HCT116 (cell line): ENCODE measurements at regions not wholly inside any gene's neighbourhood (a gene's known extent, or its start where the extent isn't known, plus 50 kb on each side); places are given as distances from the start of the nearest gene placed in this dataset.

ENCODE experiments used
- ATAC-seq: fragments of 200-7000 bp; cut with Tn5 transposase; 2 replicates; pipeline ENCODE4 v1.9.1; 2020; ENCODE audit warnings: mild to moderate bottlenecking, moderate library complexity
- BruUV-seq: library from RNA; stranded (reverse); fragments of 400-500 nt; replicated peaks from 2 replicates; lab custom pipeline; 2021; lab: Mats Ljungman, UMichigan
- CTCF ChIA-PET: fragments of 300-600 bp; sonication (Branson Sonifier 250); formaldehyde crosslinking; loops from one replicate; lab custom pipeline; 2021; ENCODE audit warnings: antibody characterized with exemption; lab: Charles Lee
- POLR2A ChIA-PET: fragments of 300-600, 350-600 bp; sonication (Branson Sonifier 250); formaldehyde crosslinking; loops from one replicate; lab custom pipeline; 2021; ENCODE audit warnings: antibody characterized with exemption; lab: Charles Lee
- RAD21 ChIA-PET, 2 experiments: fragments of 300-600 bp; sonication (Branson Sonifier 250); formaldehyde crosslinking; loops; one replicate each; lab custom pipeline; 2023; ENCODE audit warnings: low total read pairs in 2 of 2; ENCODE audit not compliant: uncharacterized antibody in 2 of 2, unreplicated experiment in 2 of 2, low non-redundant PET in 1 of 2; lab: Charles Lee
- DNase-seq: peaks from one replicate; pipeline ENCODE4 v3.0.0-alpha.2; 2010; ENCODE audit warnings: low read depth, low spot score
- H2AFZ ChIP-seq: fragments of 200-600 bp; shearing (Covaris generic), sonication (generic); 2 replicates; pipeline ENCODE4 v1.6.1; 2017; ENCODE audit warnings: low read depth, mixed run types, mixed read lengths, antibody characterized with exemption, low read length; ENCODE audit not compliant: poor library complexity, severe bottlenecking
- H3K27ac ChIP-seq: 2 replicates; pipeline ENCODE4 v1.5.1; 2012; ENCODE audit warnings: low read depth, low read length
- H3K27me3 ChIP-seq: fragments of 200-600 bp; sonication (generic); 2 replicates; pipeline ENCODE4 v1.6.1; 2016; ENCODE audit warnings: mixed run types, low read length, mixed read lengths; ENCODE audit not compliant: insufficient read depth
- H3K36me3 ChIP-seq, 2 experiments: fragments of 200-500 bp in 1 of 2; fragments of 200-600 bp in 1 of 2; sonication (Bioruptor generic) in 1 of 2; sonication (generic) in 1 of 2; 2 replicates each; pipeline versions ENCODE4 v1.5.1 to v1.6.1; 2014 to 2016; ENCODE audit warnings: low read length in 2 of 2, inconsistent platforms in 1 of 2, mixed read lengths in 1 of 2, mixed run types in 1 of 2; ENCODE audit not compliant: insufficient read depth in 2 of 2, control insufficient read depth in 1 of 2
- H3K4me1 ChIP-seq, 2 experiments: fragments of 200-600 bp in 1 of 2; sonication (generic) in 1 of 2; 2 replicates each; pipeline versions ENCODE4 v1.5.1 to v1.6.1; 2012 to 2017; ENCODE audit warnings: low read length in 2 of 2, inconsistent platforms in 1 of 2, mild to moderate bottlenecking in 1 of 2, mixed read lengths in 1 of 2, mixed run types in 1 of 2, moderate library complexity in 1 of 2; ENCODE audit not compliant: insufficient read depth in 2 of 2, control insufficient read depth in 1 of 2
- H3K4me2 ChIP-seq: fragments of 200-600 bp; sonication (generic); 2 replicates; pipeline ENCODE4 v1.6.1; 2017; ENCODE audit warnings: mixed run types, low read length, mixed read lengths
- H3K4me3 ChIP-seq, 2 experiments: fragments of 200-600 bp in 1 of 2; sonication (generic) in 1 of 2; replicated peaks in 1 of 2; 2 replicates each; pipeline ENCODE4 v1.5.1; 2011 to 2016; ENCODE audit warnings: low read length in 2 of 2, control low read depth in 1 of 2, low read depth in 1 of 2, mild to moderate bottlenecking in 1 of 2, mixed read lengths in 1 of 2, mixed run types in 1 of 2
- H3K79me2 ChIP-seq: fragments of 200-600 bp; sonication (generic); 2 replicates; pipeline ENCODE4 v1.6.1; 2017; ENCODE audit warnings: mild to moderate bottlenecking, mixed run types, low read length, moderate library complexity, mixed read lengths; ENCODE audit not compliant: insufficient read depth
- H3K9ac ChIP-seq: fragments of 200-600 bp; sonication (generic); 2 replicates; pipeline ENCODE4 v1.6.1; 2016; ENCODE audit warnings: low read length, mixed read lengths
- H3K9me2 ChIP-seq: fragments of 200-600 bp; sonication (generic), shearing (Covaris generic); 2 replicates; pipeline ENCODE4 v1.6.1; 2017; ENCODE audit warnings: mixed run types, mild to moderate bottlenecking, moderate library complexity; ENCODE audit not compliant: insufficient read depth
- H3K9me3 ChIP-seq, 2 experiments: fragments of 200-500 bp in 1 of 2; fragments of 200-600 bp in 1 of 2; sonication (Bioruptor generic) in 1 of 2; sonication (generic) in 1 of 2; 2 replicates each; pipeline ENCODE4 v1.6.1; 2014 to 2017; ENCODE audit warnings: low read length in 2 of 2, mixed read lengths in 2 of 2, inconsistent platforms in 1 of 2, low read depth in 1 of 2, mild to moderate bottlenecking in 1 of 2, mixed run types in 1 of 2, moderate library complexity in 1 of 2; ENCODE audit not compliant: control insufficient read depth in 1 of 2, insufficient read depth in 1 of 2
- H4K20me1 ChIP-seq: fragments of 200-600 bp; sonication (generic), shearing (Covaris generic); 2 replicates; pipeline ENCODE4 v1.6.1; 2017; ENCODE audit warnings: mixed run types, mild to moderate bottlenecking, moderate library complexity; ENCODE audit not compliant: insufficient read depth
- CBX3 ChIP-seq: IDR thresholded peaks from 2 replicates; pipeline ENCODE4 v1.6.1; 2012; ENCODE audit warnings: low read depth
- CTCF ChIP-seq, 3 experiments: fragments of 200-600 bp in 1 of 3; sonication (generic) in 1 of 3; IDR thresholded peaks in 2 of 3; conservative IDR thresholded peaks in 1 of 3; 2 replicates each; pipeline ENCODE4 v1.5.1; 2012 to 2017; ENCODE audit warnings: low read depth in 2 of 3, low read length in 2 of 3, antibody characterized with exemption in 1 of 3, borderline replicate concordance in 1 of 3, control low read depth in 1 of 3, mild to moderate bottlenecking in 1 of 3, mixed read lengths in 1 of 3, mixed run types in 1 of 3, moderate library complexity in 1 of 3; ENCODE audit not compliant: insufficient read depth in 1 of 3
- ELF1 ChIP-seq: IDR thresholded peaks from 2 replicates; pipeline ENCODE4 v1.6.1; 2012; ENCODE audit warnings: low read depth, borderline replicate concordance
- SIN3A ChIP-seq: IDR thresholded peaks from 2 replicates; pipeline ENCODE4 v1.6.1; 2012; ENCODE audit warnings: low read depth
- SRF ChIP-seq: IDR thresholded peaks from 2 replicates; pipeline ENCODE4 v1.6.1; 2012; ENCODE audit warnings: low read depth
- TCF7L2 ChIP-seq: IDR thresholded peaks from 2 replicates; pipeline ENCODE4 v1.7.0; 2011; ENCODE audit warnings: borderline replicate concordance, inconsistent platforms; ENCODE audit not compliant: insufficient read depth, insufficient read length; ENCODE audit errors: extremely low read depth
- YY1 ChIP-seq: IDR thresholded peaks from 2 replicates; pipeline ENCODE4 v1.6.1; 2011; ENCODE audit warnings: low read length, low read depth, moderate library complexity, mild to moderate bottlenecking; ENCODE audit not compliant: insufficient replicate concordance; ENCODE audit errors: extremely low read depth
- ZFX ChIP-seq: fragments of 450-650 bp; IDR thresholded peaks from 2 replicates; pipeline ENCODE4 v1.6.1; 2017
- ZNF274 ChIP-seq: fragments of 200-500 bp; sonication (Bioruptor generic); IDR thresholded peaks from 2 replicates; pipeline ENCODE4 v1.6.1; 2014; ENCODE audit warnings: mild to moderate bottlenecking, low read depth, low read length, inconsistent platforms
- intact Hi-C: fragments of 100-400 bp; cut with micrococcal nuclease; formaldehyde crosslinking; loops from 2 replicates; pipeline ENCODE4 v1.10.0; 2022
- TF ChIP-seq, protein P1 (sequence below): IDR thresholded peaks from 2 replicates; pipeline ENCODE4 v1.6.1; 2012
- TF ChIP-seq, protein P2 (sequence below): IDR thresholded peaks from 2 replicates; pipeline ENCODE4 v1.6.1; 2011; ENCODE audit warnings: mild to moderate bottlenecking, low read length, moderate library complexity; ENCODE audit not compliant: insufficient replicate concordance; ENCODE audit errors: extremely low read depth

- no peaks in the 10 kb centered on the region for H3K9me2 ChIP-seq
- ChIA-PET RAD21 (no interaction called here), CTCF (no interaction called here), POLR2A (no interaction called here)
- H3K27me3 ChIP-seq: 0 out of 2 replicates have a peak, but pooled peaks cover 5% of the 10 kb centered on the region
- no peak overlapping the region for H3K4me3 ChIP-seq
- no peaks in the 10 kb centered on the region for H3K79me2 ChIP-seq
- H2AFZ ChIP-seq: no peak overlapping the region
- H3K4me2 ChIP-seq: no peak overlapping the region
- intact Hi-C loops: no loop called here
- no peak for ATAC-seq
- BruUV-seq: no TSS peak
- DNase-seq: no peak
- H3K4me1 ChIP-seq: no peaks in the 10 kb centered on the region
- no peak overlapping the region for H3K27ac ChIP-seq
- no peak for TF ChIP-seq SRF
- no peak for TF ChIP-seq ZFX
- TF ChIP-seq ELF1: no peak
- TF ChIP-seq, protein P1, sequence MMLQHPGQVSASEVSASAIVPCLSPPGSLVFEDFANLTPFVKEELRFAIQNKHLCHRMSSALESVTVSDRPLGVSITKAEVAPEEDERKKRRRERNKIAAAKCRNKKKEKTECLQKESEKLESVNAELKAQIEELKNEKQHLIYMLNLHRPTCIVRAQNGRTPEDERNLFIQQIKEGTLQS: no peak
- TF ChIP-seq ZNF274: no peak
- TF ChIP-seq YY1: no peak
- TF ChIP-seq CBX3: no peak
- TF ChIP-seq, protein P2, sequence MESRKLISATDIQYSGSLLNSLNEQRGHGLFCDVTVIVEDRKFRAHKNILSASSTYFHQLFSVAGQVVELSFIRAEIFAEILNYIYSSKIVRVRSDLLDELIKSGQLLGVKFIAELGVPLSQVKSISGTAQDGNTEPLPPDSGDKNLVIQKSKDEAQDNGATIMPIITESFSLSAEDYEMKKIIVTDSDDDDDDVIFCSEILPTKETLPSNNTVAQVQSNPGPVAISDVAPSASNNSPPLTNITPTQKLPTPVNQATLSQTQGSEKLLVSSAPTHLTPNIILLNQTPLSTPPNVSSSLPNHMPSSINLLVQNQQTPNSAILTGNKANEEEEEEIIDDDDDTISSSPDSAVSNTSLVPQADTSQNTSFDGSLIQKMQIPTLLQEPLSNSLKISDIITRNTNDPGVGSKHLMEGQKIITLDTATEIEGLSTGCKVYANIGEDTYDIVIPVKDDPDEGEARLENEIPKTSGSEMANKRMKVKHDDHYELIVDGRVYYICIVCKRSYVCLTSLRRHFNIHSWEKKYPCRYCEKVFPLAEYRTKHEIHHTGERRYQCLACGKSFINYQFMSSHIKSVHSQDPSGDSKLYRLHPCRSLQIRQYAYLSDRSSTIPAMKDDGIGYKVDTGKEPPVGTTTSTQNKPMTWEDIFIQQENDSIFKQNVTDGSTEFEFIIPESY: no peak
- TF ChIP-seq CTCF (IDR thresholded peaks at IDR 0.05 in 2 of 3, conservative IDR thresholded peaks at IDR 0.05 in 1 of 3; ENCODE audit: borderline replicate concordance in 1 of 3, insufficient read depth in 1 of 3, low read depth in 2 of 3, low read length in 2 of 3): no peak
- TF ChIP-seq TCF7L2: no peak
- TF ChIP-seq SIN3A: no peak
- H4K20me1 ChIP-seq: no peaks in the 10 kb centered on the region
- H3K9me3 ChIP-seq: no peaks in the 10 kb centered on the region
- no peak overlapping the region for H3K9ac ChIP-seq
- no peaks in the 10 kb centered on the region for H3K36me3 ChIP-seq
Measured at GRCh38 chr2:75303227-75303626, 103.9 kb upstream of the TACR1 start.
